GM23338 (cell line): ENCODE measurements at regions not wholly inside any gene's neighbourhood (a gene's known extent, or its start where the extent isn't known, plus 50 kb on each side); places are given as distances from the start of the nearest gene placed in this dataset.

Source experiments
- ATAC-seq: fragments of 200-7000 bp; cut with Tn5 transposase; 3 replicates; pipeline ENCODE4 v1.9.1; 2020
- DNase-seq: peaks from one replicate; pipeline ENCODE4 v3.0.0-alpha.2; 2015; ENCODE audit warnings: low spot score
- H2AFZ ChIP-seq: fragments of 200-600 bp; sonication (generic); 2 replicates; pipeline ENCODE4 v1.8.0; 2016; ENCODE audit warnings: antibody characterized with exemption, mild to moderate bottlenecking, moderate library complexity
- H3F3A ChIP-seq: fragments of 200-600 bp; sonication (generic); replicated peaks from 2 replicates; pipeline ENCODE4 v1.8.0; 2017; ENCODE audit warnings: antibody characterized with exemption, mixed run types, low read depth
- H3K27ac ChIP-seq: fragments of 200-600 bp; sonication (generic); 2 replicates; pipeline ENCODE4 v1.6.1; 2016; ENCODE audit warnings: low read depth
- H3K27me3 ChIP-seq: fragments of 200-600 bp; sonication (generic); 2 replicates; pipeline ENCODE4 v1.8.0; 2016; ENCODE audit warnings: mild to moderate bottlenecking, mixed run types, moderate library complexity; ENCODE audit not compliant: insufficient read depth
- H3K36me3 ChIP-seq: fragments of 200-600 bp; sonication (generic); 2 replicates; pipeline ENCODE4 v1.8.0; 2016; ENCODE audit warnings: mild to moderate bottlenecking; ENCODE audit not compliant: insufficient read depth
- H3K4me1 ChIP-seq: fragments of 200-600 bp; sonication (generic); 2 replicates; pipeline ENCODE4 v1.8.0; 2016; ENCODE audit warnings: mild to moderate bottlenecking, moderate library complexity; ENCODE audit not compliant: insufficient read depth
- H3K4me2 ChIP-seq: fragments of 200-600 bp; sonication (generic); 2 replicates; pipeline ENCODE4 v1.7.1; 2017; ENCODE audit warnings: mixed run types
- H3K4me3 ChIP-seq: fragments of 200-600 bp; sonication (generic); 2 replicates; pipeline ENCODE4 v1.6.1; 2016; ENCODE audit warnings: mixed run types
- H3K79me2 ChIP-seq: fragments of 200-600 bp; sonication (generic); replicated peaks from 2 replicates; pipeline ENCODE4 v1.8.0; 2017; ENCODE audit warnings: mild to moderate bottlenecking; ENCODE audit not compliant: insufficient read depth
- H3K9me2 ChIP-seq: fragments of 200-600 bp; sonication (generic); 2 replicates; pipeline ENCODE4 v1.8.0; 2017; ENCODE audit not compliant: insufficient read depth
- H4K20me1 ChIP-seq: fragments of 200-600 bp; sonication (generic); replicated peaks from 2 replicates; pipeline ENCODE4 v1.8.0; 2017; ENCODE audit warnings: mild to moderate bottlenecking; ENCODE audit not compliant: insufficient read depth
- H3K27ac Mint-ChIP-seq: 2 replicates; pipeline ENCODE4 v1.8.0; 2020; ENCODE audit warnings: inconsistent platforms, mild to moderate bottlenecking, moderate library complexity, mixed read lengths
- H3K27me3 Mint-ChIP-seq: 3 replicates; pipeline ENCODE4 v1.8.0; 2022; ENCODE audit warnings: low read depth, mild to moderate bottlenecking, moderate library complexity, mixed read lengths, inconsistent platforms; ENCODE audit not compliant: insufficient read depth, poor library complexity
- H3K36me3 Mint-ChIP-seq: 3 replicates; pipeline ENCODE4 v1.8.0; 2021; ENCODE audit warnings: low read depth, mild to moderate bottlenecking, inconsistent platforms, moderate library complexity, mixed read lengths
- H3K4me1 Mint-ChIP-seq: 3 replicates; pipeline ENCODE4 v1.8.0; 2020; ENCODE audit warnings: mild to moderate bottlenecking, inconsistent platforms, mixed read lengths
- H3K4me3 Mint-ChIP-seq: 3 replicates; pipeline ENCODE4 v1.8.0; 2021; ENCODE audit warnings: moderate library complexity, mild to moderate bottlenecking, inconsistent platforms, mixed read lengths
- H3K9me3 Mint-ChIP-seq: 3 replicates; pipeline ENCODE4 v1.8.0; 2020; ENCODE audit warnings: moderate library complexity, mild to moderate bottlenecking, inconsistent platforms, mixed read lengths
- CTCF ChIP-seq, 2 experiments: fragments of 200-600 bp in 1 of 2; sonication (generic) in 1 of 2; conservative IDR thresholded peaks; 2 replicates each; pipeline versions ENCODE4 v1.5.1 to v1.6.1; 2016 to 2017; ENCODE audit warnings: antibody characterized with exemption in 2 of 2, low read depth in 2 of 2, mild to moderate bottlenecking in 2 of 2, moderate library complexity in 1 of 2
- EZH2phosphoT487 ChIP-seq: fragments of 200-600 bp; sonication (generic); IDR thresholded peaks from one replicate; pipeline ENCODE4 v1.8.1; 2018; ENCODE audit warnings: antibody characterized with exemption; ENCODE audit not compliant: unreplicated experiment
- NANOG ChIP-seq: IDR thresholded peaks from 2 replicates; pipeline ENCODE4 v1.6.1; 2016; ENCODE audit warnings: antibody characterized with exemption, borderline replicate concordance
- REST ChIP-seq: IDR thresholded peaks from one replicate; pipeline ENCODE4 v1.6.1; 2018; ENCODE audit warnings: antibody characterized with exemption; ENCODE audit not compliant: unreplicated experiment
- STAT1 ChIP-seq: IDR thresholded peaks from one replicate; pipeline ENCODE4 v1.6.1; 2016; ENCODE audit warnings: antibody characterized with exemption; ENCODE audit not compliant: unreplicated experiment
- ZNF331 ChIP-seq: fragments of 250-450 bp; sonication (Bioruptor Pico); IDR thresholded peaks from 2 replicates; pipeline ENCODE4 v1.5.0; 2020; ENCODE audit warnings: low read depth, mild to moderate bottlenecking, moderate library complexity

GRCh38 chr4:67051000-67051789 is 494.1 kb downstream of the CENPC start:
- H3K27me3 ChIP-seq: no peaks in the 10 kb centered on the region
- no peaks in the 10 kb centered on the region for H3K9me3 Mint-ChIP-seq
- H3K36me3 ChIP-seq: no peaks in the 10 kb centered on the region
- H3K4me2 ChIP-seq: 0 out of 2 replicates have a peak overlapping the region, but pooled peaks have one; percentile 28
- peak; percentile 18 for DNase-seq
- TF ChIP-seq REST: no peak
- 0 out of 2 replicates have a peak, but pooled peaks have one; percentile 36 for TF ChIP-seq NANOG
- H2AFZ ChIP-seq: no peak overlapping the region
- no peak overlapping the region for H3K27ac ChIP-seq
- no peaks in the 10 kb centered on the region for H3K79me2 ChIP-seq
- H3K9me2 ChIP-seq: no peaks in the 10 kb centered on the region
- ATAC-seq: peak; percentile 67
- no peaks in the 10 kb centered on the region for H3K36me3 Mint-ChIP-seq
- H3K4me1 Mint-ChIP-seq: peaks cover 29% of the 10 kb centered on the region
- no peak overlapping the region for H3K4me3 ChIP-seq
- H3K4me3 Mint-ChIP-seq: no peak overlapping the region
- H3K27ac Mint-ChIP-seq: no peak overlapping the region
- no peaks in the 10 kb centered on the region for H3K27me3 Mint-ChIP-seq
- no peaks in the 10 kb centered on the region for H3F3A ChIP-seq
- H4K20me1 ChIP-seq: no peaks in the 10 kb centered on the region
- H3K4me1 ChIP-seq: peaks cover 10% of the 10 kb centered on the region

DNA sequence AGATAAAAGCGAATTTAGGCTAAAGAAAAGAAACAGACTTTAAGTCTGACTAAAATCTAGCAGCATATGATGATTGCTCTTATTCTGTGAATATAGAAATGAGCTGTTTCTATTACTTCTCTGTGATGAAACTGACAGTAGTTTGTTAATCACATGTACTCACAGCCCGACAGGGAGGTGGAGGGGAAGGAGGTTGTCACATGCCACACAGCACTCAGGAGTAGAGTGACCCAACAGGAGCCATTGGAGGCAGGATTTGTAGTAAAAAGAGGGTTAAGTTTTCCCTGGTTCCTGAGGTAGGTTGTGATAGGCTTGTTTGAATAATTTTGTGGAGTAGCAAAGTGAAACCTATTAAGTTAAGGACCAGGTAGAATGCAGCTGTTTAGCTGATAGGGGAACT is 495.9 kb downstream of the CENPC start:
- H3K79me2 ChIP-seq: no peaks in the 10 kb centered on the region

More for the DNA sequence above, 495.9 kb downstream of the CENPC start:
- peak; percentile 32; the same call in 2 of the 3 replicates for ATAC-seq
- Histone ChIP-seq H4K20me1 (no peaks in the 10 kb centered on the region), H3K4me1 (peaks cover 10% of the 10 kb centered on the region), H3F3A (no peaks in the 10 kb centered on the region), H3K4me2 (no peak overlapping the region), H3K27ac (no peak overlapping the region), H3K27me3 (no peaks in the 10 kb centered on the region), H3K4me3 (no peak overlapping the region), H2AFZ (no peak overlapping the region), H3K36me3 (no peaks in the 10 kb centered on the region), H3K9me2 (no peaks in the 10 kb centered on the region)
- Mint-ChIP-seq H3K27me3 (no peaks in the 10 kb centered on the region), H3K27ac (no peak overlapping the region), H3K4me3 (no peak overlapping the region), H3K9me3 (no peaks in the 10 kb centered on the region), H3K4me1 (peaks cover 29% of the 10 kb centered on the region), H3K36me3 (no peaks in the 10 kb centered on the region)
- DNase-seq: peak; percentile 4
- TF ChIP-seq CTCF (conservative IDR thresholded peaks at IDR 0.05; ENCODE audit: low read depth in 2 of 2) (no peak), REST (no peak), STAT1 (no peak), EZH2phosphoT487 (no peak), ZNF331 (CRISPR knock-in tag) (no peak)
